HCT116 (cell line): ENCODE measurements at regions not wholly inside any gene's neighbourhood (a gene's known extent, or its start where the extent isn't known, plus 50 kb on each side); places are given as distances from the start of the nearest gene placed in this dataset.
"Not testable (repeated sequence)": the region's sequence is repeated elsewhere in the genome, so short reads cannot be mapped to it uniquely, and the experiment has no call there.

Experiments used
- ATAC-seq: fragments of 200-7000 bp; cut with Tn5 transposase; 2 replicates; pipeline ENCODE4 v1.9.1; 2020; ENCODE audit warnings: mild to moderate bottlenecking, moderate library complexity
- BruUV-seq: library from RNA; stranded (reverse); fragments of 400-500 nt; replicated peaks from 2 replicates; lab custom pipeline; 2021; lab: Mats Ljungman, UMichigan
- CTCF ChIA-PET: fragments of 300-600 bp; sonication (Branson Sonifier 250); formaldehyde crosslinking; loops from one replicate; lab custom pipeline; 2021; ENCODE audit warnings: antibody characterized with exemption; lab: Charles Lee
- POLR2A ChIA-PET: fragments of 300-600, 350-600 bp; sonication (Branson Sonifier 250); formaldehyde crosslinking; loops from one replicate; lab custom pipeline; 2021; ENCODE audit warnings: antibody characterized with exemption; lab: Charles Lee
- RAD21 ChIA-PET, 2 experiments: fragments of 300-600 bp; sonication (Branson Sonifier 250); formaldehyde crosslinking; loops; one replicate each; lab custom pipeline; 2023; ENCODE audit warnings: low total read pairs in 2 of 2; ENCODE audit not compliant: uncharacterized antibody in 2 of 2, unreplicated experiment in 2 of 2, low non-redundant PET in 1 of 2; lab: Charles Lee
- DNase-seq: peaks from one replicate; pipeline ENCODE4 v3.0.0-alpha.2; 2010; ENCODE audit warnings: low read depth, low spot score
- H2AFZ ChIP-seq: fragments of 200-600 bp; shearing (Covaris generic), sonication (generic); 2 replicates; pipeline ENCODE4 v1.6.1; 2017; ENCODE audit warnings: low read depth, mixed run types, mixed read lengths, antibody characterized with exemption, low read length; ENCODE audit not compliant: poor library complexity, severe bottlenecking
- H3K27ac ChIP-seq: 2 replicates; pipeline ENCODE4 v1.5.1; 2012; ENCODE audit warnings: low read depth, low read length
- H3K27me3 ChIP-seq: fragments of 200-600 bp; sonication (generic); 2 replicates; pipeline ENCODE4 v1.6.1; 2016; ENCODE audit warnings: mixed run types, low read length, mixed read lengths; ENCODE audit not compliant: insufficient read depth
- H3K36me3 ChIP-seq, 2 experiments: fragments of 200-500 bp in 1 of 2; fragments of 200-600 bp in 1 of 2; sonication (Bioruptor generic) in 1 of 2; sonication (generic) in 1 of 2; 2 replicates each; pipeline versions ENCODE4 v1.5.1 to v1.6.1; 2014 to 2016; ENCODE audit warnings: low read length in 2 of 2, inconsistent platforms in 1 of 2, mixed read lengths in 1 of 2, mixed run types in 1 of 2; ENCODE audit not compliant: insufficient read depth in 2 of 2, control insufficient read depth in 1 of 2
- H3K4me1 ChIP-seq, 2 experiments: fragments of 200-600 bp in 1 of 2; sonication (generic) in 1 of 2; 2 replicates each; pipeline versions ENCODE4 v1.5.1 to v1.6.1; 2012 to 2017; ENCODE audit warnings: low read length in 2 of 2, inconsistent platforms in 1 of 2, mild to moderate bottlenecking in 1 of 2, mixed read lengths in 1 of 2, mixed run types in 1 of 2, moderate library complexity in 1 of 2; ENCODE audit not compliant: insufficient read depth in 2 of 2, control insufficient read depth in 1 of 2
- H3K4me2 ChIP-seq: fragments of 200-600 bp; sonication (generic); 2 replicates; pipeline ENCODE4 v1.6.1; 2017; ENCODE audit warnings: mixed run types, low read length, mixed read lengths
- H3K4me3 ChIP-seq, 2 experiments: fragments of 200-600 bp in 1 of 2; sonication (generic) in 1 of 2; replicated peaks in 1 of 2; 2 replicates each; pipeline ENCODE4 v1.5.1; 2011 to 2016; ENCODE audit warnings: low read length in 2 of 2, control low read depth in 1 of 2, low read depth in 1 of 2, mild to moderate bottlenecking in 1 of 2, mixed read lengths in 1 of 2, mixed run types in 1 of 2
- H3K79me2 ChIP-seq: fragments of 200-600 bp; sonication (generic); 2 replicates; pipeline ENCODE4 v1.6.1; 2017; ENCODE audit warnings: mild to moderate bottlenecking, mixed run types, low read length, moderate library complexity, mixed read lengths; ENCODE audit not compliant: insufficient read depth
- H3K9ac ChIP-seq: fragments of 200-600 bp; sonication (generic); 2 replicates; pipeline ENCODE4 v1.6.1; 2016; ENCODE audit warnings: low read length, mixed read lengths
- H3K9me2 ChIP-seq: fragments of 200-600 bp; sonication (generic), shearing (Covaris generic); 2 replicates; pipeline ENCODE4 v1.6.1; 2017; ENCODE audit warnings: mixed run types, mild to moderate bottlenecking, moderate library complexity; ENCODE audit not compliant: insufficient read depth
- H3K9me3 ChIP-seq, 2 experiments: fragments of 200-500 bp in 1 of 2; fragments of 200-600 bp in 1 of 2; sonication (Bioruptor generic) in 1 of 2; sonication (generic) in 1 of 2; 2 replicates each; pipeline ENCODE4 v1.6.1; 2014 to 2017; ENCODE audit warnings: low read length in 2 of 2, mixed read lengths in 2 of 2, inconsistent platforms in 1 of 2, low read depth in 1 of 2, mild to moderate bottlenecking in 1 of 2, mixed run types in 1 of 2, moderate library complexity in 1 of 2; ENCODE audit not compliant: control insufficient read depth in 1 of 2, insufficient read depth in 1 of 2
- H4K20me1 ChIP-seq: fragments of 200-600 bp; sonication (generic), shearing (Covaris generic); 2 replicates; pipeline ENCODE4 v1.6.1; 2017; ENCODE audit warnings: mixed run types, mild to moderate bottlenecking, moderate library complexity; ENCODE audit not compliant: insufficient read depth
- CBX3 ChIP-seq: IDR thresholded peaks from 2 replicates; pipeline ENCODE4 v1.6.1; 2012; ENCODE audit warnings: low read depth
- CEBPB ChIP-seq: IDR thresholded peaks from 2 replicates; pipeline ENCODE4 v1.6.1; 2012; ENCODE audit warnings: low read depth
- CTCF ChIP-seq, 3 experiments: fragments of 200-600 bp in 1 of 3; sonication (generic) in 1 of 3; IDR thresholded peaks in 2 of 3; conservative IDR thresholded peaks in 1 of 3; 2 replicates each; pipeline ENCODE4 v1.5.1; 2012 to 2017; ENCODE audit warnings: low read depth in 2 of 3, low read length in 2 of 3, antibody characterized with exemption in 1 of 3, borderline replicate concordance in 1 of 3, control low read depth in 1 of 3, mild to moderate bottlenecking in 1 of 3, mixed read lengths in 1 of 3, mixed run types in 1 of 3, moderate library complexity in 1 of 3; ENCODE audit not compliant: insufficient read depth in 1 of 3
- POLR2A ChIP-seq: IDR thresholded peaks from 2 replicates; pipeline ENCODE4 v1.7.0; 2011; ENCODE audit warnings: borderline replicate concordance; ENCODE audit not compliant: insufficient read depth, insufficient read length; ENCODE audit errors: extremely low read depth
- YY1 ChIP-seq: IDR thresholded peaks from 2 replicates; pipeline ENCODE4 v1.6.1; 2011; ENCODE audit warnings: low read length, low read depth, moderate library complexity, mild to moderate bottlenecking; ENCODE audit not compliant: insufficient replicate concordance; ENCODE audit errors: extremely low read depth
- ZBTB33 ChIP-seq: IDR thresholded peaks from 2 replicates; pipeline ENCODE4 v1.6.1; 2011; ENCODE audit warnings: mild to moderate bottlenecking, low read length, moderate library complexity; ENCODE audit not compliant: insufficient replicate concordance; ENCODE audit errors: extremely low read depth
- intact Hi-C: fragments of 100-400 bp; cut with micrococcal nuclease; formaldehyde crosslinking; loops from 2 replicates; pipeline ENCODE4 v1.10.0; 2022
- TF ChIP-seq, protein P1 (sequence below): IDR thresholded peaks from 2 replicates; pipeline ENCODE4 v1.6.1; 2012

DNA sequence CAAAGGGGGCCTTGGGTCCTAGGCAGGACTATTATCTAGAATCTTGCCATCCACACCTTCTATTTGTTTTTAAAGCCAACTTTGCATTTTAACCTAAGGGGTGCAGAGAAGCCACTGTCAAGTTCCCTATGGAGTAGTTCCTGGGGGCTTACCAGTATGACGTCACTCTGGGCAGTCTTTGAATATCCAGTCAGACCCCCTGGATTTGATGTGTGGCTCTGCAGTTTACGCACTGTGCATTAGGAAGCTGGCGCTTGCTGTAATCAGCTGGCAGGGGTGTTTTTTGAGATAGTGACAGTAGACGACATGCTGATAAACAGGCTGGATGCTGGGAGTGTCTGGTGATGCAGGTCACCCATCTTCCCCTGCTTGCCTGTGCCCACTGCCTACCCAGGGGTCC, 892.7 kb upstream of the ZNF722 start:
- RAD21 ChIA-PET, result no interaction called here
- no peaks in the 10 kb centered on the region for H3K4me1 ChIP-seq
- peaks cover 17 to 26% of the 10 kb centered on the region in 2 experiments; a peak in 2 of 4 replicates for H3K9me3 ChIP-seq
- intact Hi-C loops, result no loop called here
- no peaks in the 10 kb centered on the region for H3K9me2 ChIP-seq
- no TSS peak for BruUV-seq
- H3K9ac ChIP-seq, result no peak overlapping the region
- no peaks in the 10 kb centered on the region for H4K20me1 ChIP-seq
- H3K4me2 ChIP-seq, result no peak overlapping the region
- no peaks in the 10 kb centered on the region for H3K27me3 ChIP-seq
- H3K4me3 ChIP-seq, result no peak overlapping the region
- CTCF ChIA-PET, result no interaction called here
- no peak overlapping the region for H3K27ac ChIP-seq
- POLR2A ChIA-PET, result no interaction called here
- ATAC-seq (no peak), DNase-seq (no peak)
- H2AFZ ChIP-seq, result no peak overlapping the region
- TF ChIP-seq CBX3, result no peak
- no peak for TF ChIP-seq YY1
- TF ChIP-seq POLR2A, result no peak
- no peaks in the 10 kb centered on the region for H3K79me2 ChIP-seq
- H3K36me3 ChIP-seq, result no peaks in the 10 kb centered on the region

DNA sequence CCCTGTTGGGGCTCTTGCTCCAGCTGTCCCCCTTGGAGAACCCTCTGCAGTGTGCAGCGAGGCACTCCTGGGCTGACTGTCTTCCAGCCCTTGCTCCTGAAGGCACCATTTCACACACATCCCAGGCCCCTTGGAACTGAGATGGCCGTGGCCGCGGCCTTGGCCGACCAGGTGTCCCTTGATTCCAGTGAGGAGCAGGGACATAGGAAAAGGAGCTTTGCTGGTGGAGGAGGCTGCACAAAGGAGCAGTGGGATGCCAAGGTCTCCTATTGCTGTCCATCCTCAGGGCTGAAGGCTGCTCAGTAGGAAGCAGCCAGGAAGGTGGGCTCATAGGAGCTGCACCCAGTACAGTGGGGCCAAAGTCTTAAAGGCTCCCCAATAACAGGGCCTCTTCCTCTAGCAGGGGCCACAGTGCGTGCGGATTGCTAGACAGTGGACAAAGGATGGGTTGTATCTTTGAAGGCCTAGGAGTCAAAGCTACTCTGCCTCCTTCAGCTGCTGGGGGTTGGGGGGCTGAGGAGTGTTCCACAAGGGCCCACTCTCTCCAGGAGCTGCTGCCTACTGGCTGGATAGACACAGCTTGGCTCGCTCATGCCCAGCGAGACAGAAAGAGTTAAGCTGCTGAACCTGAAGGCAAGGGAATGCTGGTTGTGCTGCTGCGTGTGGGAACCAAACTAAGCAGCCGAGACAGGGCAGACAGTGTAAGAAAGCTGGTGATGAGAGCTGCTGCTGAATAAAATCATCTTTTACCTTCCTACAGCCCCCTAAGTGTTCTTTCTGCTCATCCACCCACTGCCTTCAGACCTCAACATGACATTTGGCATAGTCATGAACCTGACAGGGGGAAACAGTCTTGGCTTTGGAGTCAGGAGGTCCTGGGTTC, 891.9 kb upstream of the ZNF722 start:
- Histone ChIP-seq H3K9me2 (no peaks in the 10 kb centered on the region), H2AFZ (no peak overlapping the region), H3K27me3 (no peaks in the 10 kb centered on the region), H4K20me1 (no peaks in the 10 kb centered on the region), H3K4me2 (no peak overlapping the region), H3K4me1 (no peaks in the 10 kb centered on the region)
- ChIA-PET CTCF (no interaction called here), RAD21 (no interaction called here)
- intact Hi-C loops, result no loop called here
- TF ChIP-seq, protein P1, sequence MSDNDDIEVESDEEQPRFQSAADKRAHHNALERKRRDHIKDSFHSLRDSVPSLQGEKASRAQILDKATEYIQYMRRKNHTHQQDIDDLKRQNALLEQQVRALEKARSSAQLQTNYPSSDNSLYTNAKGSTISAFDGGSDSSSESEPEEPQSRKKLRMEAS, result no peak
- TF ChIP-seq ZBTB33, result no peak
- no peak for TF ChIP-seq CTCF (IDR thresholded peaks at IDR 0.05 in 2 of 3, conservative IDR thresholded peaks at IDR 0.05 in 1 of 3; ENCODE audit: borderline replicate concordance in 1 of 3, insufficient read depth in 1 of 3, low read depth in 2 of 3, low read length in 2 of 3)
- TF ChIP-seq CEBPB, result no peak
- TF ChIP-seq, all 23 proteins: peak for 0
- H3K9ac ChIP-seq, result no peak overlapping the region
- no peak for ATAC-seq
- H3K9me3 ChIP-seq, result peaks cover 17 to 26% of the 10 kb centered on the region in 2 experiments; a peak in 2 of 4 replicates
- H3K79me2 ChIP-seq, result no peaks in the 10 kb centered on the region
- DNase-seq, result no peak
- BruUV-seq, result no TSS peak
- no peak overlapping the region for H3K27ac ChIP-seq
- no peak overlapping the region for H3K4me3 ChIP-seq
- H3K36me3 ChIP-seq, result no peaks in the 10 kb centered on the region
- POLR2A ChIA-PET, result no interaction called here

GRCh38 chr7:63111511-63111910, 887.1 kb upstream of the ZNF722 start:
- H3K27me3 ChIP-seq, BruUV-seq, H3K4me2 ChIP-seq, H4K20me1 ChIP-seq, H3K9ac ChIP-seq, RAD21 ChIA-PET, H3K36me3 ChIP-seq, H3K9me2 ChIP-seq, H3K27ac ChIP-seq, ATAC-seq, H3K4me1 ChIP-seq, POLR2A ChIA-PET, H3K4me3 ChIP-seq, DNase-seq, CTCF ChIA-PET, intact Hi-C loops, H3K79me2 ChIP-seq, H2AFZ ChIP-seq: not testable (repeated sequence)
- H3K9me3 ChIP-seq, result peaks cover 10 to 16% of the 10 kb centered on the region in 2 experiments; a peak in 2 of 4 replicates
